Lower lobe of right lung (tissue), 2 donors: ENCODE measurements at regions not wholly inside any gene's neighbourhood (a gene's known extent, or its start where the extent isn't known, plus 50 kb on each side); places are given as distances from the start of the nearest gene placed in this dataset.

ENCODE experiments used
- ATAC-seq, 2 donors: fragments of 200-7000 bp; cut with Tn5 transposase; one replicate each; pipeline ENCODE4 v1.9.1; 2020 to 2022; ENCODE audit warnings: mild to moderate bottlenecking in 2 of 2, moderate library complexity in 2 of 2
- DNase-seq: peaks from one replicate; pipeline ENCODE4 v3.0.0-alpha.2; 2020
- H3K27ac ChIP-seq: fragments of 200-600 bp; one replicate; pipeline ENCODE4 v1.8.0; 2022
- H3K27me3 ChIP-seq: fragments of 200-600 bp; one replicate; pipeline ENCODE4 v1.8.0; 2022; ENCODE audit warnings: low read depth
- H3K36me3 ChIP-seq: fragments of 200-600 bp; one replicate; pipeline ENCODE4 v1.8.0; 2022; ENCODE audit warnings: mild to moderate bottlenecking
- H3K4me1 ChIP-seq: fragments of 200-600 bp; one replicate; pipeline ENCODE4 v1.8.0; 2022
- H3K4me3 ChIP-seq: fragments of 200-600 bp; one replicate; pipeline ENCODE4 v1.8.0; 2022; ENCODE audit warnings: mild to moderate bottlenecking
- H3K9me3 ChIP-seq: fragments of 200-600 bp; one replicate; pipeline ENCODE4 v1.8.0; 2022
- CTCF ChIP-seq: fragments of 200-600 bp; IDR thresholded peaks from one replicate; pipeline ENCODE4 v1.8.0; 2022; ENCODE audit warnings: antibody characterized with exemption, mild to moderate bottlenecking
- intact Hi-C: fragments of 100-400 bp; cut with DNase I; formaldehyde crosslinking; loops from one replicate; pipeline ENCODE4 v1.11.0; 2022
- donor health status: DM: no; HTN: yes; CAD: no; lungs with severe emphysema.

- Histone ChIP-seq H3K4me1 (no peaks in the 10 kb centered on the region), H3K27ac (no peak overlapping the region), H3K27me3 (no peaks in the 10 kb centered on the region), H3K36me3 (no peaks in the 10 kb centered on the region), H3K4me3 (no peak overlapping the region), H3K9me3 (no peaks in the 10 kb centered on the region)
- TF ChIP-seq CTCF = no peak
- intact Hi-C loops = no loop called here
- DNase-seq = no peak
- no peak for ATAC-seq
Measured at GRCh38 chr10:30227481-30227880, 121.6 kb downstream of the MTPAP start.

- TF ChIP-seq CTCF = no peak
- ATAC-seq (peak; percentile 73), DNase-seq (peak; percentile 47)
- intact Hi-C loops = no loop called here
- H3K27ac ChIP-seq = peak overlapping the region; percentile 43
- peaks cover 30% of the 10 kb centered on the region for H3K4me1 ChIP-seq
- no peaks in the 10 kb centered on the region for H3K36me3 ChIP-seq
- H3K4me3 ChIP-seq = peak overlapping the region; percentile 20
- H3K9me3 ChIP-seq = no peaks in the 10 kb centered on the region
- no peaks in the 10 kb centered on the region for H3K27me3 ChIP-seq
Measured at GRCh38 chr10:30219971-30220751, 128.9 kb downstream of the MTPAP start.

- Histone ChIP-seq H3K27me3 (no peaks in the 10 kb centered on the region), H3K9me3 (no peaks in the 10 kb centered on the region), H3K4me1 (peaks cover 32% of the 10 kb centered on the region), H3K27ac (no peak overlapping the region), H3K36me3 (no peaks in the 10 kb centered on the region), H3K4me3 (no peak overlapping the region)
- ATAC-seq (no peak), DNase-seq (no peak)
- intact Hi-C loops = no loop called here
- TF ChIP-seq CTCF = no peak
Measured at GRCh38 chr10:30216821-30217220, 132.3 kb downstream of the MTPAP start.

GRCh38 chr10:30215623-30216022 is 133.5 kb downstream of the MTPAP start:
- DNase-seq (no peak), ATAC-seq (no peak)
- intact Hi-C loops = no loop called here
- Histone ChIP-seq H3K4me3 (no peak overlapping the region), H3K27me3 (no peaks in the 10 kb centered on the region), H3K9me3 (no peaks in the 10 kb centered on the region), H3K27ac (peak overlapping the region; percentile 43), H3K36me3 (no peaks in the 10 kb centered on the region), H3K4me1 (peaks cover 28% of the 10 kb centered on the region)
- TF ChIP-seq CTCF = no peak

- H3K4me1 ChIP-seq = peaks cover 23% of the 10 kb centered on the region
- H3K27ac ChIP-seq = peak overlapping the region; percentile 43
- H3K4me3 ChIP-seq = no peak overlapping the region
- DNase-seq (no peak), ATAC-seq (no peak)
- intact Hi-C loops = no loop called here
- H3K36me3 ChIP-seq = no peaks in the 10 kb centered on the region
- TF ChIP-seq CTCF = no peak
- no peaks in the 10 kb centered on the region for H3K9me3 ChIP-seq
- H3K27me3 ChIP-seq = no peaks in the 10 kb centered on the region
Measured at GRCh38 chr10:30215141-30215540, 133.9 kb downstream of the MTPAP start.
